NCI-H2029 (cell line): ENCODE measurements at regions not wholly inside any gene's neighbourhood (a gene's known extent, or its start where the extent isn't known, plus 50 kb on each side); places are given as distances from the start of the nearest gene placed in this dataset.
"Not testable (repeated sequence)": the region's sequence is repeated elsewhere in the genome, so short reads cannot be mapped to it uniquely, and the experiment has no call there.

Experiments
- DNase-seq: peaks from one replicate; lab custom pipeline; 2025; lab: John Stamatoyannopoulos, UW

GRCh38 chr2:8548619-8549150 lies 133.2 kb upstream of the ID2 start:
- peak; percentile 63 for DNase-seq

- DNase-seq: peak; percentile 84
Observed at GRCh38 chr2:8549273-8549922, 132.5 kb upstream of the ID2 start.

- no peak for DNase-seq
Observed at GRCh38 chr2:8549942-8550341, 131.9 kb upstream of the ID2 start.

DNA sequence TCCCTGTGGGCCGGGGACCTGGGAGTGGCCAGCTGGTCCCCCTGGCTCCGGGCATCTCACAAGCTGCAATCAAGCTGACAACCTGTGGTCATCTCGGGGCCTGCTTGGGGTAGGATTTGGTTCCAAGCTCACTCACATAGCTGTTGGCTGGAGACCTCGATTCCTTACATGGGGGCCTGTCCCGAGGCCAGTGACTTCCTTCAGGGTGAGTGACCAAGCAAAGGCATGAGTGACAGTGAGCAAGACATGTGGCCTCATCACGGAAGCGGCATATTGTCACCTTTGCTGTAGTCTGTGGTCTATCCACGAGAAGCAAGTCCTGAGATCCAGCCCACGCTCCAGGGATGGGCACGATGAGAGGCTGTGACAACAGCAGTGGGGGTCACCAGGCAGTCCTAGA lies 131.4 kb upstream of the ID2 start:
- DNase-seq: no peak

DNA sequence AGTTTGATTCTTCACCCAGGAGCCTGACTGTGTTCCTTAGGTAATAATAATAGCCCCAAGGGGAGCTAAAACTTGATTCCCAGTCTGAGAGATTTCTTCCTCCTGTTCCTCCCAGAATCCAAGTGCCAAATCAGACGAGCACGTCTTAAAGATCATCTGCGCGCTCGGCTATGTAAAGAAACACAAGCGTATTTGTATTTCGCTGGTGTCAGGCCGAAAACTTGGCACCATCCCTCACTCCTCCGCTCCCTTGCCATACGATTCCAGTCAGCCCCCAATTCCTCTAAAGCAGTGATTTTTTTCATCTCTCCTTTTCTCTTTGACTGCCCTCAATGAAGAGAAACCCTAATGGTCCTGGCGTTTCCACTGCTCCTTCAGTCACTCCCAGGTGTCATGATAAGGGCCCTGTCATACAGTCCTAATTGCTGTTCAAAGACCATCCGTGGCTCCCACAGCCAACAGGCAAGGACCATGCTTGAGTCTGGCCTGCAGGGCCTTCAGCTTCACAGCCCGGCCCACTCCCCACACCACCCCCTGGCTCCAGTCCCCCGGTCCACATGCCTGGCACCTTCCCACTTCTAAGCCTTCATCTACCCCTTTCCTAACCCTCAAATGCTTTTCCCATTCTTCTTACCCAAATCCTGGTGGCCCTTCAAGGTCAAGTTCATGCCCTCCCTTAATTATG lies 130.8 kb upstream of the ID2 start:
- no peak for DNase-seq

DNA sequence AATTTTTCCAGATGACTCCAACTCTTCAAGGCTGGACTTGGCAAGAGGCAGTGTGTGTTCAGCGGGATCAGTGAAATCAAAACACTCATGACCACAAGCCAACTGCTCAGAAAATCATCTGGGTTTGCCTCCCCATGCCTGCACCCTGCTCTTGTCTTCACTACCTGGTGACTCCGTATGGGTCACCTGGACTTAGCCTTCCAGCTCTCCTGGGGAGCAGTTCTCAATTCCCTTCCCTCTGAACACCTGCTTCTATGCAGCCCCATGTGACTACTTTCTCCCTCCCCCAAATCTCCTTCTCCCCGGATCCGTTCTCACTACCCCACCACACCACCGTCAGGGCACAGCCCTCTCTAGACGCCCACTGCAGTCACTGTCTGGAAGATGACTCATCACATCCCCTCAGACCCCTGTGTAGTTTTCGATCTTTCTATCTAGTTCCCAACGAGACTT lies 130.2 kb upstream of the ID2 start:
- DNase-seq: no peak

- DNase-seq: no peak
Observed at GRCh38 chr2:8552293-8552801, 129.5 kb upstream of the ID2 start.

DNA sequence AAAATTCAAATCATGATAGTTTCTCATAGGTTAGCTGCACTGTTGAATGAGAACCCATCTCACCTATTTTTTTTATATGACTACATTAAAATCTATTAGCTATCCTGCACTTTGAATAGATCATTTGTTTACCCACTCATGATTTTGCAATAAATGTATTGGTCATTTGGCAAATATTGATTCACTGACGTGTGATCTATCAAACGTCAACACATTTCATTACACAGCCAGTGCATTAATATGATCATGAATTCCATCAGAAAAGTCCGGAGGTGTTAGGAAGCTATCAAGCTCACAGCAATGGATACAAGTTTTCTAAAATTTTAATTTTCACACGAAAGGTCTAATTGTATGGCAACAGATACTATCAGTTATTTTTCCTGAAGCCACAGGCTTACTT lies 128.2 kb upstream of the ID2 start:
- no peak for DNase-seq

GRCh38 chr2:8554296-8554806 lies 127.5 kb upstream of the ID2 start:
- no peak for DNase-seq

DNA sequence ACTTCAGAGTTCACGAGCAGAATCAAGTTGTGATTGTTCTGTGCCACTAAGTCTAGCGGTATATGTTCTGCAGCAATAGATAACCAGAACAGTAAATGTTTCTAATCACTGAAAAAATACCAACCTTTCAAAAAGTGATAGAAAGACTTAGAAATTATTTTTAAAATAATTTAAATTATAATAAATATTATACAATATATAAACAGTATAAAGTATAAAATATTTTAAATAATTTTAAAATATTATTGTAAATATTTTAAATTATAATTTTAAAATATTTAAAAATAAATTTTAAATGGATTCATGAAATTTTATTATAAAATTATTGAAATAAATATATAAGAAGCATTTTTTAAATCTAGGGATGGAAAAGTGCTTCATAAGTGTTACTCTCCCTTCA lies 126.3 kb upstream of the ID2 start:
- DNase-seq: no peak

DNA sequence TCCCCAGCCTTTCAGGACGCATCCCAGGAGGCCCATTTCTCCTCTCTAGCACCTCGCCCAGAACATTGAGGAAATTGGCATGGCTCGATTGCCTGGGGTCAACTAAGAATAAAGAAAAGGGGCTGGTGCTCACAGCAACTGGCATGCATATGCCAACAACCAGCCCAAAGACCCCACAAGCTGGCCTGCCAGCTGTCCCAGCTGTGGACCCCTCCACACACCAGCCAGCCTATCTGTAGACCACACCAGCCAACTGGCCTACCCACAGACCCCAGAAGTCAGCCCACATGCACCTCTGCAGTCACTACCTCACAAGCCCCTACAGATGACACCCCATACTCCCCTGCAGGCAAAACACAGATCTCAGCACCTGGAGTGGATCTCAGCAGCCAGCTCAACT lies 123.8 kb upstream of the ID2 start:
- no peak for DNase-seq

DNA sequence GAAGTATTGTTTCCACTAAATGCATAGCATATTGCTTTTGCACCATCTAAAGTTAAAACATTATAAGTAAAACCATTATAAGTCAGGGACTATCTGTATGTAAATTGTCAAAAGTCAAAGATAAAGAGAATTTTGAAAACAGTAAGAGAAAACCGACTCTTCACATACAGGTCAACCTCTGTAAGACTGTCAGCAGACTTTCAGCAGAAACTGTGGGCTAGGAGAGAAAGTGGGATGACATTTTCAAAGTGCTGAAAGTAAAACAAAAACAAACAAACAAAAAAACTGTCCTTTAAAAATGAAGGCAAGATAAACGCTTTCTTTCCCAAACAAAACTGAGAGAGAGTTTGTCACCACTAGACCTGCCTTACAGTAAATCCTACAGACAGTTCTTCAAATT lies 122.9 kb upstream of the ID2 start:
- DNase-seq: no peak

GRCh38 chr2:8559805-8560204 lies 122.1 kb upstream of the ID2 start:
- DNase-seq: no peak

- not testable (repeated sequence) for DNase-seq
Observed at GRCh38 chr2:8561692-8562091, 120.2 kb upstream of the ID2 start.

- DNase-seq: no peak
Observed at GRCh38 chr2:8563814-8564474, 117.9 kb upstream of the ID2 start.

- no peak for DNase-seq
Observed at GRCh38 chr2:8564475-8564874, 117.4 kb upstream of the ID2 start.

GRCh38 chr2:8565399-8566154 lies 116.3 kb upstream of the ID2 start:
- DNase-seq: no peak

GRCh38 chr2:8566155-8566670 lies 115.6 kb upstream of the ID2 start:
- DNase-seq: no peak

DNA sequence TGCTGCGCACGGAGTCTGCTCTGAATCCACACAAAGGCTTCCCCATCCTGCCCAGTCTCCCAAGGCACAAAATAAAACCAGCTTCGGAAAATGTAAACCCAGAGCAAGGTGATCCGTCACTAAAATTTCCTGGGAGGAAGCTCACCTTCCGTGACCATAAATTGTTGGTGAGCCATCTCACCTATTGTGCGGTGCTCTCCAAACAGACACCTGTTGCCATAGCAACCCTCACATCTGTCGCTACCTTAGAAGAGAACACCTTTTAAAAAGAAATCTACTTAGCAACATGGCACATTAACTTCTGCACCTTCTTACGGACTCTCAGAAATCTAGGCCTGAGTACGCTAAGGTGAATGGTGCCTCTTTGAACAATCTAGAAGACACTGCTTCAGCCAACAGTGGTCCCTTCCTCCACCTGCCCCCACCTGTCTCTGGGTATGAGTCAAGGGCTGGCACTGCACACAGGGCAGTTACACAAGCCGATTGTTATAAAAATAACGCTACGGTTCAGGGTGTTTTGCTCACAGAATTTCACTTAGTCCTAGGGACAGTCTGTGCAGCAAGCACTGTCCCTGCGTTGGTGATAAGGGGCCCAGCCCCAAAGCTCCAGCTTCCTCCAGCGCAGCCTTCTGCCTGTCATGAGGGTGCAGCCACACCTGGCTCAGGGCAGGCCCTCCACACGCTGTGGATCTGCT lies 114.9 kb upstream of the ID2 start:
- DNase-seq: peak; percentile 87

DNA sequence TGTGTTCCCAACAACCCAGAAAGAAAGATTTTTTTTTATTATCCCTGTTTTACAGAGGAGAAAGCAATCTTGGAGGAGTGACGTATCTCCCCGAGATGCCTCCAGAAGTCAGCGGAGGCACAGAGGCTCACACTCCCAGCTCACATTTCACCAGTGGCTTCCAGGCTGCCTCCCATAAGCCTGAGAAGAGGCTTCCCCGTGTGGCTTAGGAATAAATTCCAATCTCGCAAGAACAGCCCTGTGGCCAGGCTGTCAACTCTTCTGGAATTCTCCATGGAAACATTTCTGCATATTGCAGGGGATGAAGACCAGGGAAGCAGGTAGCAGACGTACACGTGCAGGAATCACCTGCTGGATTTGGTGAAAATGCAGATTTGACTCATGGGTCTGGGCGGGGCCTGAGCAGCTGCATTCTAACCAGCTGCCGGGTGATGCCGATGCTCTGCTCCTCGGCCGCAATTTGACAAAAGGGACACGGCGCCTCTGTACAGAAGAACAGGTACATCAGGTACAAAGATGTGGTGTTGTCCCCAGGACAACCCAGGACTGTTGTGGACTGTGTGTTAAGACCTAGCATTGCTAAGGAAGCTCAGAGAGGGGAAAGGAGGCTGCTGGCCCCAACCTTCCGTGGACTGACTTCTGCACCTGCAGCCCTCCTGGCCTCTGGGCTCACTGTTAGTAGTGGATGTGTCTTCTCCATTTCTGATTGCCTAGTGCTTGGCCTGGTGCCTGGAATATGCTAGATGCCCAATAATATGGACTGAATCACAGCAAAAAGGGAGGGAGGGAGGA lies 114.2 kb upstream of the ID2 start:
- DNase-seq: peak; percentile 36
